Prostate gland (tissue), 2 donors: ENCODE measurements at regions not wholly inside any gene's neighbourhood (a gene's known extent, or its start where the extent isn't known, plus 50 kb on each side); places are given as distances from the start of the nearest gene placed in this dataset.
"Not testable (repeated sequence)": the region's sequence is repeated elsewhere in the genome, so short reads cannot be mapped to it uniquely, and the experiment has no call there.

ENCODE experiments used
- DNase-seq: peaks from one replicate; pipeline ENCODE4 v3.0.0-alpha.2; 2019; ENCODE audit warnings: low spot score
- H3K27ac ChIP-seq, 2 donors: fragments of 200-600 bp; sonication (generic); 2 replicates each; pipeline ENCODE4 v1.5.1; 2017 to 2019
- H3K27me3 ChIP-seq: fragments of 200-600 bp; sonication (generic); replicated peaks from 2 replicates; pipeline ENCODE4 v1.5.1; 2019; ENCODE audit not compliant: insufficient read depth
- H3K36me3 ChIP-seq, 2 donors: fragments of 200-600 bp; sonication (generic); 1 replicate in 1 of 2; 2 replicates in 1 of 2; pipeline versions ENCODE4 v1.5.1 to v1.8.1; 2017 to 2019
- H3K4me1 ChIP-seq: fragments of 200-600 bp; sonication (generic); replicated peaks from 2 replicates; pipeline ENCODE4 v1.5.1; 2019
- H3K4me3 ChIP-seq, 2 donors: fragments of 200-600 bp; sonication (generic); 2 replicates each; pipeline ENCODE4 v1.5.1; 2017 to 2019
- H3K9me3 ChIP-seq: fragments of 200-600 bp; sonication (generic); 2 replicates; pipeline ENCODE4 v1.5.1; 2017
- POLR2A ChIP-seq: fragments of 450-650 bp; IDR thresholded peaks from one replicate; pipeline ENCODE4 v1.6.1; 2016; ENCODE audit warnings: antibody characterized with exemption, mild to moderate bottlenecking
- POLR2AphosphoS5 ChIP-seq: sonication (generic); formaldehyde crosslinking; IDR thresholded peaks from one replicate; pipeline ENCODE4 v1.6.1; 2017; ENCODE audit warnings: antibody characterized with exemption
- WGBS: methylation state at CpG from one replicate; pipeline ENCODE4 v1.1.5; 2018; 5-methylcytosine and 5-hydroxymethylcytosine counted together
- intact Hi-C: fragments of 100-400 bp; cut with DNase I; formaldehyde crosslinking; loops from one replicate; pipeline ENCODE4 v1.14.2; 2022
- TF ChIP-seq, protein P1 (sequence below), 4 experiments: fragments of 200-600 bp in 2 of 4; fragments of 450-650 bp in 2 of 4; sonication (generic) in 2 of 4; IDR thresholded peaks; 1 replicate in 3 of 4; 2 replicates in 1 of 4; pipeline ENCODE4 v1.5.1; 2016 to 2019; ENCODE audit warnings: antibody characterized with exemption in 4 of 4, mild to moderate bottlenecking in 2 of 4, moderate library complexity in 2 of 4

DNA sequence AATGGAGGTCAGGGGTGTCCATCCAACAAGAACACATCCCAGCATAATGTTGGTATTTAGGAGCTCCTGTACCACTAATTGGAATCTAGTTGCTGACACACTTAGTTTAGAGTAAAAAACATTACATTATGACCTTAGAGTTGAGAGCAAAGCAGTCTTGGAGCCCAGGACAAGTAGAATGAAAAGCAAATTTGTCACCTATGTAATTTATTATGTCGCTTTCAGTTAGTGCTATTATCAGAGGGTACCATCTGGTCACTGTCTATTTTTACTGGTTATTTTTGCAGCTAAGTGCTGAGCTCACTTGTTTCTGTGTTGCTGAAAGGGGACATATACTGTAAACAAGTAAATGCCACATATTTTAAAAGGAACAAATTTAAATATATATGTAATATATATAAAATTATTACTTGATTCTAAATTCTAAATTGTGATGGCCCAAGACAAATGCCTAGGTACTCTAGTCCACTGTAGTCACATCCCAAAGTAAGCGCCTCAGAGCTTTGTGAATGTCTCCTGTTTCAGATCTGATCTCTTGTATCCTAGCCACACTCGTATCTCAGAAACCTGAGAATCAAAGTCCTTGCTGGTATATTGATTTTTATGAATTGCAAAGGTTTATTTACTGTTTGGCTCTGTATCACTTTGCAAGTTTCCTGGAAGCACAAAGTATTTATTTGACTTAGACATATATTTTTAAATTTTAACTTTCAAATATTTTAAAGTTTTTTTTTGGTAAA, 148.6 kb upstream of the MAN1A1 start:
- intact Hi-C loops, result no loop called here
- no peak for DNase-seq
- Histone ChIP-seq H3K27me3 (no peaks in the 10 kb centered on the region), H3K4me3 (no peak overlapping the region), H3K27ac (no peak overlapping the region), H3K4me1 (no peaks in the 10 kb centered on the region), H3K36me3 (no peaks in the 10 kb centered on the region), H3K9me3 (no peaks in the 10 kb centered on the region)
- TF ChIP-seq POLR2A, result no peak
- TF ChIP-seq, protein P1, sequence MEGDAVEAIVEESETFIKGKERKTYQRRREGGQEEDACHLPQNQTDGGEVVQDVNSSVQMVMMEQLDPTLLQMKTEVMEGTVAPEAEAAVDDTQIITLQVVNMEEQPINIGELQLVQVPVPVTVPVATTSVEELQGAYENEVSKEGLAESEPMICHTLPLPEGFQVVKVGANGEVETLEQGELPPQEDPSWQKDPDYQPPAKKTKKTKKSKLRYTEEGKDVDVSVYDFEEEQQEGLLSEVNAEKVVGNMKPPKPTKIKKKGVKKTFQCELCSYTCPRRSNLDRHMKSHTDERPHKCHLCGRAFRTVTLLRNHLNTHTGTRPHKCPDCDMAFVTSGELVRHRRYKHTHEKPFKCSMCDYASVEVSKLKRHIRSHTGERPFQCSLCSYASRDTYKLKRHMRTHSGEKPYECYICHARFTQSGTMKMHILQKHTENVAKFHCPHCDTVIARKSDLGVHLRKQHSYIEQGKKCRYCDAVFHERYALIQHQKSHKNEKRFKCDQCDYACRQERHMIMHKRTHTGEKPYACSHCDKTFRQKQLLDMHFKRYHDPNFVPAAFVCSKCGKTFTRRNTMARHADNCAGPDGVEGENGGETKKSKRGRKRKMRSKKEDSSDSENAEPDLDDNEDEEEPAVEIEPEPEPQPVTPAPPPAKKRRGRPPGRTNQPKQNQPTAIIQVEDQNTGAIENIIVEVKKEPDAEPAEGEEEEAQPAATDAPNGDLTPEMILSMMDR (IDR thresholded peaks at IDR 0.05), result no peak
- TF ChIP-seq POLR2AphosphoS5, result no peak
- WGBS, result 62% methylated on average over 3 of the region's 3 CpGs

- Histone ChIP-seq H3K27ac (no peak overlapping the region), H3K27me3 (no peaks in the 10 kb centered on the region), H3K36me3 (no peaks in the 10 kb centered on the region), H3K4me1 (no peaks in the 10 kb centered on the region), H3K4me3 (no peak overlapping the region), H3K9me3 (no peaks in the 10 kb centered on the region)
- intact Hi-C loops, result no loop called here
- WGBS, result 69% methylated on average over 5 of the region's 5 CpGs
- no peak for DNase-seq
- TF ChIP-seq, protein P1 (IDR thresholded peaks at IDR 0.05), result no peak
- TF ChIP-seq POLR2A (no peak), POLR2AphosphoS5 (no peak)
These were observed 145.7 kb upstream of the MAN1A1 start for GRCh38 chr6:119495230-119495683.

DNA sequence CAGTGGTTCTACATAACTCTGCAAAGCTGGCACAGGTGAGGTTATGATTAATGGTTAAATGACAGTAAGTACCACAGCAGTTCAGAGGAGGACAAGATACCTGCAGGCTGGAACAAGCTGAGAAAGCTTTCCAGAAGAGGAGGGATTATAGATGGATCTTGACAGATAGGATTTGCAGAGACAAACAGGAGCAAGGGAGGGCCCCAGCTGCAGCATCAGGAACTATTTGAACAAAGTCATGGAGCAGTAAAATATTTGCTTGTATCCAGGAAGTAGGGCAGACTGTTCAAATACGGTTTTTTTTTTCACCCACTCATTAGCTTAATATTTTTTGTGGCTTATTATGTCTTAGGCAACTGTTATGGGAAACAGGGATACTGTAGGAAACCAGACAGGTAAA, 144.4 kb upstream of the MAN1A1 start:
- Histone ChIP-seq H3K27ac (no peak overlapping the region), H3K4me3 (no peak overlapping the region), H3K27me3 (no peaks in the 10 kb centered on the region), H3K9me3 (no peaks in the 10 kb centered on the region), H3K36me3 (no peaks in the 10 kb centered on the region), H3K4me1 (no peaks in the 10 kb centered on the region)
- intact Hi-C loops, result no loop called here
- WGBS, result 11% methylated on average over 1 of the region's 1 CpG
- no peak for TF ChIP-seq POLR2A
- peak; percentile 55 for TF ChIP-seq POLR2AphosphoS5
- peak; percentile 36 for DNase-seq

DNA sequence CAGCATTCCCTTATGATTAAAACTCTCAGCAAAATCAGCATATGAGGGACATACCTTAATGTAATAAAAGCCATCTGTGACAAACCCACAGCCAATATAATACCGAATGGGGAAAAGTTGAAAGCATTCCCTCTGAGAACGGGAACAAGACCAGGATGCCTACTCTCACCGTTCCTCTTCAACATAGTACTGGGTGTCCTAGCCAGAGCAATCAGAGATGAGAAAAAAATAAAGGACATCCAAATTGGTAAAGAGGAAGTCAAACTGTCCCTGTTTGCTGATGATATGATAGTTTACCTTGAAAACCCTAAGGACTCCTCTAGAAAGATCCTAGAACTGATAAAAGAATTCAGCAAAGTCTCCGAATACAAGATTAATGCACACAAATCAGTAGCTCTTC, 141.6 kb upstream of the MAN1A1 start:
- H3K27me3 ChIP-seq, DNase-seq, H3K4me3 ChIP-seq, H3K27ac ChIP-seq, intact Hi-C loops, H3K36me3 ChIP-seq, H3K4me1 ChIP-seq, H3K9me3 ChIP-seq: not testable (repeated sequence)
- 82% methylated on average over 4 of the region's 4 CpGs for WGBS

GRCh38 chr6:119490050-119490449, 140.5 kb upstream of the MAN1A1 start:
- H3K4me3 ChIP-seq, H3K27me3 ChIP-seq, H3K27ac ChIP-seq, H3K9me3 ChIP-seq, H3K4me1 ChIP-seq, H3K36me3 ChIP-seq, intact Hi-C loops, DNase-seq: not testable (repeated sequence)
- 86% methylated on average over 1 of the region's 1 CpG for WGBS

DNA sequence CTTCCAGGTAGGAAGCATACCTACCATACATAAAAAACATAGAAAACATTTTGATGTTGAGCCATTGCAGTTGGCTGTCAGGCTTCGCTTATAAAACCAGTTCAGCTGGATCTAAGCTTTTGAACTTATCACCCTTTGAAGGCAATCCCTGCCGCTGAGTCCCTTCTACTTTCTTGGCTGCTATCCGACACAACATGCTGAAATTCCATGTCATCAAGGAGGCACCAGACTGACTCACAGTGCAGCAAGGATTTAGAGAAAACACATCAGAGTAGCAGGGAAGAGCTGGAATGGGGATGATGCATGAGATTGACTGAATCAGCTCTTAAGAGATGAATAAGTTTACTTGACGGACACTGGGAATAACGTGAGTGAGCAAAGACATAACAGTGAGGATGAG, 135.0 kb upstream of the MAN1A1 start:
- Histone ChIP-seq H3K36me3 (no peaks in the 10 kb centered on the region), H3K27ac (no peak overlapping the region), H3K27me3 (no peaks in the 10 kb centered on the region), H3K9me3 (no peaks in the 10 kb centered on the region), H3K4me1 (no peaks in the 10 kb centered on the region), H3K4me3 (no peak overlapping the region)
- WGBS, result 27% methylated on average over 5 of the region's 5 CpGs
- TF ChIP-seq POLR2AphosphoS5 (peak; percentile 44), POLR2A (no peak)
- intact Hi-C loops, result no loop called here
- peak; percentile 50 for DNase-seq

- H3K9me3 ChIP-seq, result no peaks in the 10 kb centered on the region
- no peak for DNase-seq
- intact Hi-C loops, result no loop called here
- no peak for TF ChIP-seq POLR2A
- H3K27ac ChIP-seq, result no peak overlapping the region
- no peaks in the 10 kb centered on the region for H3K4me1 ChIP-seq
- no peaks in the 10 kb centered on the region for H3K27me3 ChIP-seq
- H3K4me3 ChIP-seq, result no peak overlapping the region
- H3K36me3 ChIP-seq, result no peaks in the 10 kb centered on the region
These were observed 134.3 kb upstream of the MAN1A1 start for GRCh38 chr6:119483908-119484307.
